Panc1 (cell line): ENCODE measurements at regions not wholly inside any gene's neighbourhood (a gene's known extent, or its start where the extent isn't known, plus 50 kb on each side); places are given as distances from the start of the nearest gene placed in this dataset.

Experiments used
- ATAC-seq: fragments of 200-7000 bp; cut with Tn5 transposase; 2 replicates; pipeline ENCODE4 v1.9.1; 2020; ENCODE audit warnings: mild to moderate bottlenecking, moderate library complexity
- BruUV-seq: library from RNA; stranded (reverse); fragments of 400-500 nt; replicated peaks from 2 replicates; lab custom pipeline; 2021; lab: Mats Ljungman, UMichigan
- CTCF ChIA-PET: fragments of 300-600 bp; sonication (Branson Sonifier 250); formaldehyde crosslinking; loops from one replicate; lab custom pipeline; 2022; ENCODE audit warnings: antibody characterized with exemption; lab: Charles Lee
- POLR2A ChIA-PET: fragments of 300-600 bp; sonication (Branson Sonifier 250); formaldehyde crosslinking; loops from one replicate; lab custom pipeline; 2022; ENCODE audit warnings: antibody characterized with exemption; lab: Charles Lee
- DNase-seq: peaks from one replicate; pipeline ENCODE4 v3.0.0-alpha.2; 2010; ENCODE audit warnings: low read depth, low spot score
- H3K27ac ChIP-seq: 2 replicates; pipeline ENCODE4 v1.5.1; 2011; ENCODE audit warnings: mild to moderate bottlenecking, low read length, inconsistent platforms
- H3K27me3 ChIP-seq: fragments of 200-500 bp; sonication (Bioruptor generic); 2 replicates; pipeline ENCODE4 v1.6.0; 2014; ENCODE audit warnings: low read length, inconsistent platforms; ENCODE audit not compliant: control insufficient read depth, insufficient read depth
- H3K36me3 ChIP-seq: fragments of 200-500 bp; sonication (Bioruptor generic); 2 replicates; pipeline ENCODE4 v1.5.1; 2014; ENCODE audit warnings: inconsistent platforms, mild to moderate bottlenecking, low read length, moderate library complexity; ENCODE audit not compliant: control insufficient read depth, insufficient read depth
- H3K4me1 ChIP-seq: 2 replicates; pipeline ENCODE4 v1.5.1; 2011; ENCODE audit warnings: inconsistent platforms, mild to moderate bottlenecking, low read length, moderate library complexity; ENCODE audit not compliant: control insufficient read depth, insufficient read depth
- H3K4me3 ChIP-seq, 2 experiments: 2 replicates each; pipeline ENCODE4 v1.5.1; 2011 to 2012; ENCODE audit warnings: low read depth in 2 of 2, low read length in 2 of 2, mild to moderate bottlenecking in 2 of 2, inconsistent platforms in 1 of 2, moderate library complexity in 1 of 2
- H3K9me3 ChIP-seq: fragments of 200-500 bp; sonication (Bioruptor generic); 2 replicates; pipeline ENCODE4 v1.5.1; 2014; ENCODE audit warnings: low read depth, mild to moderate bottlenecking, inconsistent platforms, low read length, moderate library complexity; ENCODE audit not compliant: control insufficient read depth, insufficient read depth
- POLR2AphosphoS5 ChIP-seq: IDR thresholded peaks from 2 replicates; pipeline ENCODE4 v1.6.1; 2012; ENCODE audit warnings: mild to moderate bottlenecking, low read depth, low read length, moderate library complexity
- SIN3A ChIP-seq: IDR thresholded peaks from 2 replicates; pipeline ENCODE4 v1.6.1; 2012; ENCODE audit warnings: low read depth, mild to moderate bottlenecking, low read length, moderate library complexity, borderline replicate concordance; ENCODE audit not compliant: insufficient read depth
- TCF7L2 ChIP-seq: IDR thresholded peaks from 2 replicates; pipeline ENCODE4 v1.6.1; 2011; ENCODE audit warnings: mild to moderate bottlenecking, low read depth, low read length, inconsistent platforms
- in situ Hi-C: cut with HindIII; loops from 2 replicates; pipeline ENCODE4 v1.10.0; 2016; ENCODE audit warnings: low sequenced_read_pairs, low pct_unique_long_range_greater_than_20kb
- intact Hi-C: fragments of 100-400 bp; cut with micrococcal nuclease; formaldehyde crosslinking; loops from one replicate; pipeline ENCODE4 v1.10.0; 2022; ENCODE audit not compliant: unreplicated experiment
- TF ChIP-seq, protein P1 (sequence below), 2 experiments: IDR thresholded peaks; 2 replicates each; pipeline ENCODE4 v1.6.1; 2011 to 2012; ENCODE audit warnings: low read depth in 2 of 2, control low read depth in 1 of 2, low read length in 1 of 2, mild to moderate bottlenecking in 1 of 2, moderate library complexity in 1 of 2; ENCODE audit not compliant: insufficient read depth in 1 of 2
- TF ChIP-seq, protein P2 (sequence below): fragments of 450-650 bp; IDR thresholded peaks from 2 replicates; pipeline ENCODE4 v1.5.1; 2017; ENCODE audit warnings: mild to moderate bottlenecking

DNA sequence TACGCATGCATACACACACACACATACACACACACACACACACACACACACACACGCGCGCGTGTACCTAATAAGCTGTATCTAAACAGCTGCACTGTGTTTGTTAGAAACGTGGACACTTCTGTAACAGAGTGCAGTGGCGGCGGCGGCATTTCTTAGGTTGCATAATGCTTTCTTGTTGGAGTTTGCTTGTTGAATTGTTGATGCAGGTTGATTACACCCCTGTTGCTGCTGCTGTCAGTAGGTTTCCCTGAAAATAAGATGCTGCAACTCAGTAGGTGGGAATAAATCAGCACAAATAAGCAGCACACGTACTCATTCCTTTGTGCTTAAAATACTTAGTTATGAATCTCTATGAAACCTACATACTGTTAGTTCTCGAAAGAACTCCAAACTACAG, 479.2 kb downstream of the LIG4 start:
- ATAC-seq, result no peak
- no peak for DNase-seq
- POLR2A ChIA-PET, result no interaction called here
- H3K36me3 ChIP-seq, result no peaks in the 10 kb centered on the region
- BruUV-seq, result no TSS peak
- in situ Hi-C loops (no loop called here), intact Hi-C loops (no loop called here)
- H3K9me3 ChIP-seq, result no peaks in the 10 kb centered on the region
- CTCF ChIA-PET, result no interaction called here
- no peak for TF ChIP-seq SIN3A
- no peak for TF ChIP-seq POLR2AphosphoS5
- TF ChIP-seq TCF7L2, result no peak
- TF ChIP-seq, protein P1, sequence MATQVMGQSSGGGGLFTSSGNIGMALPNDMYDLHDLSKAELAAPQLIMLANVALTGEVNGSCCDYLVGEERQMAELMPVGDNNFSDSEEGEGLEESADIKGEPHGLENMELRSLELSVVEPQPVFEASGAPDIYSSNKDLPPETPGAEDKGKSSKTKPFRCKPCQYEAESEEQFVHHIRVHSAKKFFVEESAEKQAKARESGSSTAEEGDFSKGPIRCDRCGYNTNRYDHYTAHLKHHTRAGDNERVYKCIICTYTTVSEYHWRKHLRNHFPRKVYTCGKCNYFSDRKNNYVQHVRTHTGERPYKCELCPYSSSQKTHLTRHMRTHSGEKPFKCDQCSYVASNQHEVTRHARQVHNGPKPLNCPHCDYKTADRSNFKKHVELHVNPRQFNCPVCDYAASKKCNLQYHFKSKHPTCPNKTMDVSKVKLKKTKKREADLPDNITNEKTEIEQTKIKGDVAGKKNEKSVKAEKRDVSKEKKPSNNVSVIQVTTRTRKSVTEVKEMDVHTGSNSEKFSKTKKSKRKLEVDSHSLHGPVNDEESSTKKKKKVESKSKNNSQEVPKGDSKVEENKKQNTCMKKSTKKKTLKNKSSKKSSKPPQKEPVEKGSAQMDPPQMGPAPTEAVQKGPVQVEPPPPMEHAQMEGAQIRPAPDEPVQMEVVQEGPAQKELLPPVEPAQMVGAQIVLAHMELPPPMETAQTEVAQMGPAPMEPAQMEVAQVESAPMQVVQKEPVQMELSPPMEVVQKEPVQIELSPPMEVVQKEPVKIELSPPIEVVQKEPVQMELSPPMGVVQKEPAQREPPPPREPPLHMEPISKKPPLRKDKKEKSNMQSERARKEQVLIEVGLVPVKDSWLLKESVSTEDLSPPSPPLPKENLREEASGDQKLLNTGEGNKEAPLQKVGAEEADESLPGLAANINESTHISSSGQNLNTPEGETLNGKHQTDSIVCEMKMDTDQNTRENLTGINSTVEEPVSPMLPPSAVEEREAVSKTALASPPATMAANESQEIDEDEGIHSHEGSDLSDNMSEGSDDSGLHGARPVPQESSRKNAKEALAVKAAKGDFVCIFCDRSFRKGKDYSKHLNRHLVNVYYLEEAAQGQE (IDR thresholded peaks at IDR 0.05; ENCODE audit: insufficient read depth in 1 of 2, low read depth in 2 of 2, low read length in 1 of 2), result no peak
- TF ChIP-seq, protein P2, sequence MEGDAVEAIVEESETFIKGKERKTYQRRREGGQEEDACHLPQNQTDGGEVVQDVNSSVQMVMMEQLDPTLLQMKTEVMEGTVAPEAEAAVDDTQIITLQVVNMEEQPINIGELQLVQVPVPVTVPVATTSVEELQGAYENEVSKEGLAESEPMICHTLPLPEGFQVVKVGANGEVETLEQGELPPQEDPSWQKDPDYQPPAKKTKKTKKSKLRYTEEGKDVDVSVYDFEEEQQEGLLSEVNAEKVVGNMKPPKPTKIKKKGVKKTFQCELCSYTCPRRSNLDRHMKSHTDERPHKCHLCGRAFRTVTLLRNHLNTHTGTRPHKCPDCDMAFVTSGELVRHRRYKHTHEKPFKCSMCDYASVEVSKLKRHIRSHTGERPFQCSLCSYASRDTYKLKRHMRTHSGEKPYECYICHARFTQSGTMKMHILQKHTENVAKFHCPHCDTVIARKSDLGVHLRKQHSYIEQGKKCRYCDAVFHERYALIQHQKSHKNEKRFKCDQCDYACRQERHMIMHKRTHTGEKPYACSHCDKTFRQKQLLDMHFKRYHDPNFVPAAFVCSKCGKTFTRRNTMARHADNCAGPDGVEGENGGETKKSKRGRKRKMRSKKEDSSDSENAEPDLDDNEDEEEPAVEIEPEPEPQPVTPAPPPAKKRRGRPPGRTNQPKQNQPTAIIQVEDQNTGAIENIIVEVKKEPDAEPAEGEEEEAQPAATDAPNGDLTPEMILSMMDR, result no peak
- H3K27ac ChIP-seq, result no peak overlapping the region
- H3K4me3 ChIP-seq, result no peak overlapping the region
- no peaks in the 10 kb centered on the region for H3K4me1 ChIP-seq
- no peaks in the 10 kb centered on the region for H3K27me3 ChIP-seq

DNA sequence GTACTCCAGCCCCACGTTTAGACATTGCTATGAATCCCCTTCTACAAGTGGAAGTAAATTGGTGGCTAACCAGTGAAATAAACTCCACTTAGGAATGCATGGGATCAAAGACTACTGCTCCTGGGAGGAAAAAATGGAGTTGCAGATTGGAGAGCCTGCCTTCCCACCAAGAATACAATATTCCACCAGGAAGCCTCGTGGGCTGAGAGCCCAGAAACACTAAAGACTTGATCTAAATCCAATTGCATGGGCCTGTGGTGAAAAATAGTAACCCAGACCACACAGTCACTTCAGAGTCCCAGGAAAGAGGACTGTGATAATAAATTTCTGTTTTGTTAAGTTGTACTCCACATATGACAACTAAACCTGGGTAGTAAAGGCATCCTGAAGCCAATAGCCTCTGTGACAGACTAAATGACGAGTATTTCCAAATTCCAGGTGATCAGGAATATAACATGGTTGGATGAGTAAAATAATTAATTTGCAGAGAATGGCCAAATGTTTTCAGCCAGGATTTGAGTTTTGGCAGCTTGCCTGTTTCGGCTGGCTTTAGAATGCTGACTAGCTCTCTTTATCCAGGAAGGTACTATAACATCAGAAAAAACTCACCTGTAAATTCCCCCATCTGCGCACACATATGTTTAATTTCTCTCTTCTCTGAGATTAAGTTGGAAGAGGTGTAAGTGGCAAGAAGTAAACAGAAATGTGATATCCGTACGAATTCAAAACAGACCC, 480.3 kb downstream of the LIG4 start:
- no peak overlapping the region for H3K27ac ChIP-seq
- CTCF ChIA-PET, result no interaction called here
- no peaks in the 10 kb centered on the region for H3K27me3 ChIP-seq
- DNase-seq (no peak), ATAC-seq (no peak)
- no peak overlapping the region for H3K4me3 ChIP-seq
- TF ChIP-seq, protein P2, result no peak
- TF ChIP-seq TCF7L2 (no peak), SIN3A (no peak), POLR2AphosphoS5 (no peak)
- TF ChIP-seq, protein P1 (IDR thresholded peaks at IDR 0.05; ENCODE audit: insufficient read depth in 1 of 2, low read depth in 2 of 2, low read length in 1 of 2), result no peak
- POLR2A ChIA-PET, result no interaction called here
- H3K9me3 ChIP-seq, result no peaks in the 10 kb centered on the region
- intact Hi-C loops (no loop called here), in situ Hi-C loops (no loop called here)
- BruUV-seq, result no TSS peak
- no peaks in the 10 kb centered on the region for H3K36me3 ChIP-seq
- no peaks in the 10 kb centered on the region for H3K4me1 ChIP-seq
